ENCODE measurements at regions not wholly inside any gene's neighbourhood (a gene's known extent, or its start where the extent isn't known, plus 50 kb on each side); places are given as distances from the start of the nearest gene placed in this dataset.

DNA sequence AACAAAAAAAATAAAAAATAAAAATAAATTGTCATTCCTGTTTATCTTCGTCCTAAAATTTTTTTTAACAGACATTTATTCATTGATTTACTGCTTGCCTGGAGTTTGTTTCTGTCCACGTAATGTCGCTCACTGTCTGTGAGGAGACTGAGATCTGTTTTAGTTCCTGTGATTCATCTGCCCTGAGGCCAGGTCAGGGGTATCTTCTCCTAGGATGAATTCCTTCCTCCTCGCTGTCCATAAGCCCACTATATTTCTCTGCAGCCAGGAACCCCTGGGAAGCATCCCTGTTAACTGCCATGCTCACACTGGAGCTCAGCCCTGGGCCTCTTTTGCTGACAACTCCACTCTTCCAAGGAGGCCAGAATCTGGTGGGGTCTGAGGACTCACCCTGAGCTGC, 682.0 kb downstream of the MTRR start:
- TF ChIP-seq SIN3A (IDR thresholded peaks at IDR 0.05; ENCODE audit: borderline replicate concordance, insufficient read depth, low read length) (no peak), TAF1 (IDR thresholded peaks at IDR 0.05; ENCODE audit: borderline replicate concordance, insufficient read depth, low read length) (no peak), POLR2AphosphoS5 (IDR thresholded peaks at IDR 0.05; ENCODE audit: low read depth, low read length) (no peak)

Data from PFSK-1 (cell line).